Nucleus accumbens (tissue), 56 donors: ENCODE measurements at regions not wholly inside any gene's neighbourhood (a gene's known extent, or its start where the extent isn't known, plus 50 kb on each side); places are given as distances from the start of the nearest gene placed in this dataset.
"Not testable (repeated sequence)": the region's sequence is repeated elsewhere in the genome, so short reads cannot be mapped to it uniquely, and the experiment has no call there.

Experiments used
- DNase-seq, 56 donors: peaks; one replicate each; lab custom pipeline; 2025; lab: John Stamatoyannopoulos, UW

GRCh38 chr5:54825005-54825404 is 160.4 kb downstream of the ESM1 start:
- no peak for DNase-seq

DNA sequence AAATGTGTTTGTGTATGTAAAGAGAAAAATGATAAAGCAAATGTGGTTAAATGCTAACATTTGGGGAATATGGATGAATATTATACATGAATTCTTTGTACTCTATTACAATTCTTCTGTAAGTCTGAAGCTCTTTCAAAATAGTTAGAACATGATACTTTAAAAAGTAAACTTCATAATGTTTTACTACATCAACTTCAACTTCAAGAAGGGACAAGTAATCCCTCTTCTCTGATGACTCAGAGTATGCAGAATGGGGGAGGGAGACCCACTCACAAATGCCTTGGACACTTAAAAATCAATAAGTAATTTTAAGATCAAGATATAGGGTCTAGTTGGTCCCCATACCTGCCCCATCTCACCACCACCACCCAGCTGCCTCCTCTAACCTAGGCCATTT is 162.4 kb downstream of the ESM1 start:
- no peak for DNase-seq

DNA sequence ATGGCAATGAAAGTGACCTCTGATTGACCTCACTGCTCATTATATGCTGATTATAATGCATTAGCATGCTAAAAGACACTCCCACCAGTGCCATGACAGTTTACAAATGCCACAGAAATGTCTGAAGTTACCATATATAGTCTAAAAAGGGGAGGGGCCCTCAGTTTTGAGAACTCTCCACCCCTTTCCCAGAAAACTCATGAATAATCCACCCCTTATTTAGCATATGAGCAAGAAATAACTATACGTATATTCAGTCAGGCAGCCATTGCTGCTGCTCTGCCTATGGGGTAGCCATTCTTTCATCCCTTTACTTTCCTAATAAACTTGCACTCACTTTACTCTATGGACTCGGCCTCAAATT is 163.1 kb downstream of the ESM1 start:
- DNase-seq, result no peak

- no peak for DNase-seq
These were observed 163.7 kb downstream of the ESM1 start for GRCh38 chr5:54821445-54822323.

DNA sequence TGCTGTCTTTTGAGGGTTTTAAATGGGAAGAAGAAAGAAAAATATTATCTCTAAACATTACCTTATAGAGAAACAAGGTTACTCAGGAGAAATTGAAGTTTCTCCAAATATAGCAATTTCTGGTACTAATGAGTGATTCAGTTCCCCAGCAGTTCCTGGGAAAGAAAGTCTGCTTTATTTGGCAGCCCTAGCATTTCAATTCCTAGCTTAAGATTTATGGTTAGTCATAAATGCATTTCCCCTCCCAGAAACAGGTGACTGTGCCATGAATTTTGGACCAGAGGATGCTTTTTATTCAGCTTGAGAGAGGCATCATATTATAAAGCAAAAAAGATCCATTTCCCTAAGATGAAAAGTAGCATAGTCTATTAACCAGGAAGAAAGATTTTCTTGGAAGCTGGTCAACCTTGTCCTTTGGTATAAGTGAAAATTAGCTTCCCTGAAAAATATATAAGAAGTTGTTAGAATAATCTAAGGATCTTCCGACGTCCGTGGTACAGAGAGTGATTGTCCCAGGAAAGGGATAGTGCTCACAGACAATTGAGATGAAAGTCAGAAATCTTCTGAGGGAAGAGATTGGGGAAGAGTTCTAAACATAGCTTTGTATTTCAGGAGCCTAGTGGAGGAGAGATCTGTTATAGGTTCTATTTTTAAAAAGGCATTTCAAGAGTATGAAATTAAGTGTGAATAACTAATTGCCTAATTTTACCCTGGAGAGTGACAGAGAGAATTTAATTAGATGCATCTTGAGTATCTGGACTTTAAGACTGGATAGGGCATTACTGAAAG is 164.9 kb downstream of the ESM1 start:
- DNase-seq, result no peak

DNA sequence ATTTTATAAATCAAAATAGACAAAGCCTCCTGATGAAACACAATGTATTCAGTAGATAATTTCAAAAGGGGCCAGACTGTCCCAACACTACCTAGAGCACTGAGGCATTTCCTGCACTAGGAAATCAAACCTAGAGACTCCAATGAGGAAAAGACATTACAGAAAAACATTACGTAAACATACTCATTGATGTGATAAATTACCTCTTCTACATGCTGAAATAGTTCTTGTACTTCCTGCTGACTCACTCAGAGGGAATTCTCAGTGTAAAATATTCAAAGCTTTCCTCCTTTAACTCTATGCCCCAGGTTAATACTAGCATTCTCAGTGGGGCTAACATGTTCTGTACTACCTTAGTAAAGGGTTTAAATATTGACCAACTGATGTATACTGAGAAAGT is 178.0 kb downstream of the ESM1 start:
- DNase-seq, result no peak

- DNase-seq, result no peak
These were observed 180.9 kb downstream of the ESM1 start for GRCh38 chr5:54804521-54804920.

- DNase-seq, result no peak
These were observed 181.3 kb downstream of the ESM1 start for GRCh38 chr5:54804086-54804485.

- no peak for DNase-seq
These were observed 181.9 kb downstream of the ESM1 start for GRCh38 chr5:54803471-54804011.

DNA sequence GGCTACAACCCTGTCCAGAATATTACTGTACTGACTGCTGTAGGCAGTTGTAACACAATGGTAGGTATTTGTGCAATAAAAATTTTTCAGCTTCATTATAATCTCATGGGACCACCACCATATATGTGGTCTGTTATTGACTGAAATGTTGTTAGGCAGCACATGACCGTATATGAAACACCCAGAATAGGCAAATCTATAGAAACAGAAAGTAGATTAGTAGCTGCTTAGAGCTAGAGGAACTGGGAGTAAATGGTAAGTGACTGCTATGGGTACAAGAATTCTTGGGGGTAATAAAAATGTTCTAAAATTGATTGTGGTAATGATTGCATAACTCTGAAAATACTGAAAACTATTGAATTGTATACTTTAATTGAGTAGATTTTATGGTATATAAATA is 185.7 kb downstream of the ESM1 start:
- DNase-seq, result no peak

DNA sequence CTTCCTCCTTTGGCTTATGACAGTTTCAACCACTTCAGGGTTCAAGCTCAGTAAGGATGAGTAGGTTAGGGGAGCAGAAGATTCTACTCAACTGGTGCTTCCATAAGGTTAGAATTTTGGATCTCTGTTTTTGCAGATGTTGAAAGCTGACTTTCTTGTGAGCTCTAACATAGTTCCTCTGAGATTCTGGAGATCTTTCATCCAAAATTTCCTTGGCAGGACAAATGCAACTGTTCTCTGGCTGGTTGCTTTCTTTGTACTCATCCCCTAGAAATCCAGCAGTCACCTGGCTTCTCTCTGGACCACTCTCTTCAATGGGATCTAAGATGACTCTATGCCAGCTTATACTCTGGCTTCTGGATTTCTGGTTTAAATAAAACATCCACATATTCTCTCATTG is 189.6 kb downstream of the ESM1 start:
- DNase-seq, result no peak

GRCh38 chr5:54795284-54795683 is 190.1 kb downstream of the ESM1 start:
- DNase-seq, result no peak

DNA sequence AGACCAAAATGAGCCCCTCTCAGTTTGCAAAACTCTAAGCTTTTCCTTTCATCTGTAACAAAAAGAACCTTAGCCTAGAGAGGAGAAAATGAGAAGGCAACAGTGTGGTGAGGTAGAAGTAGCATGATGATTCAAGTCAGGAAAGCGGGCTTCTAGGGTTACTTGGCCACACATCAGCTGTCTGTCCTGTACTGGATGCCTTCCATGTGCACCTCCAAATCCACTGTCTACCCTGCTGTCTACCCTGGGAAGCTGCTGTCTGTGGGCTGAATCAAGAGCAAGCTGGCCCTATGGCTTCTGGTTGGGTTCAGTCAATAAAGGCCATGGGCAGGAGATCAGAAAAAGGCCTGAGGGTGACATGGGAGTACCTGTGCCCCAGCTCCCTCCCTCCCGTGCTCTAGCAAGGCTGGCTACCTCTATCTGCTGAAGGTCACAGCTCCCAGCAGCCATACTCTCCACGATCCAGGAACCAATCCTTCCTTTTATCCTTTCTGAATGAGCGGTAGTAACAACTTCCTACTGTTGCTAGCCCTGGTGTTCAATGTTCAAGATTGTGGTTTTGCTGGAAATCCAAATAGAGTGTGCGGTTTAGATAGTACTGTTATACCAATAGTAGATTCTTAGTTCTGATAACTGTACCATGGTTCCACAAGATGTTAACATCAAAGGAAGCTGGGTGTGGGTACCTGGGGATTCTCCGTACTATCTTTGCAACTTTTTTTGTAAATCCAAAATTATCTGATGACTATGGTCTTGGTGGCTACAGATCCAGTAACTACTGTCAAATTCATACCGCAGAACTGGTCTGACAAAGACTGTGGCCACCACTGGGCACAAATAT is 191.0 kb downstream of the ESM1 start:
- DNase-seq, result no peak

- no peak for DNase-seq
These were observed 191.8 kb downstream of the ESM1 start for GRCh38 chr5:54793468-54794134.

DNA sequence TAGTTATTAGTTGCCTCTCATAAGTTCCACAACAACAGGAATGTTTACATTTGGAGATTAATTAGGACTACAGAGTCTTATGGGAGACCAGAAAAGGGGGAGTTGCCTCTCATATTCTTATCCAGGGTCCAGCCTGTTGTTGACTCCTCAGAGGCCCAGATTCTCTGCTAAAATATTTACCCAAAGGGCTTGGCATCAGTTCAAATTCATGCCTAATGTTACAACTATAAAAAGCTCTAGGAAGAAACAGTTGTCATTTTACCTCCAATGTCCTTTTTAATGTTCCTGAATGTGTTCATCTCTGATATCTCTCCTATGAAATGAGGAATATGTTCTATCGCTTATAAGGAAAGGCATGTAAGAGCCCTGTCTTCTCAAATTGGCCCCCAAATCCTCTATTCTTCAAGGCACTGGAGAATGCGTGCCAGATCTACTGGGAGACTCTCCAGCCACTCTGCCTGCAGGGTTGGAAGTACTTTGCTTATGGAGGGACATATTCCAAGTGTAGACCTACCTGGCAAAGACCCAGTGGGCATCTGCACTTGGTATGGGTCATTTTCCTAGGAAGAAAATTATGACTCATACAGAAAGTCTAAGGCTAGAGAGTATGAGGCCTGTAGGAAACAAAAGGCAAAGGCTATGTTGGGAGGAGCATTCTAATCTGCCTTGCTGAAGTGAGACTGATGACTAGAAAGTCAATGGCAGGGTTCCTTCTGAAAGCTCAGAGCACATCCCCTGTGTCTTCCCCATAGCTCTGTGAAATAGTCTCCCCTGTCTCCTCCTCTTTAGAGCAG is 192.6 kb downstream of the ESM1 start:
- DNase-seq, result no peak

GRCh38 chr5:54787910-54788309 is 197.5 kb downstream of the ESM1 start:
- DNase-seq, result not testable (repeated sequence)

- DNase-seq, result peak in 44 of 56 donors; percentile 2 to 70 (median 26)
These were observed 199.4 kb downstream of the ESM1 start for GRCh38 chr5:54785729-54786591.

DNA sequence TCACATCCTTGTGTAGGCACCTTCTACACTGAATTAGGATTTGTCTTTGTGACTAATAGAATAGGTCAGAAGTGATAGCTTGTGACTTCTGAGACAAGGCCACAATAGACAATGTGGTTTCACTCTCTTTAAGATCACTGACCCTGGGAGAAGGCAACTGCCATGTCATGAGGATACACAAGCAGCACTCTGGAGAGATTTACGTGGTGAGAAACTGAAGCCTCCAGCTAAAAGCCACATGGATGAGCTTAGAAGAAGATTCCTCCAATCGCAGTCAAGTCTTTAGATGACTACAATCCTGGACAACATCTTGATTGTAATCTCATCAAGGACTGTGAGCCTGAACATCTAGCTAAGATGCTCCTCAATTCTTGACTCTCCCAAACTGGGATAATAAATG is 206.6 kb downstream of the ESM1 start:
- DNase-seq, result no peak
